ENCODE measurements at regions not wholly inside any gene's neighbourhood (a gene's known extent, or its start where the extent isn't known, plus 50 kb on each side); places are given as distances from the start of the nearest gene placed in this dataset.
A peak's percentile ranks its signal among the peaks of the same experiment; 100 is the strongest.

DNA sequence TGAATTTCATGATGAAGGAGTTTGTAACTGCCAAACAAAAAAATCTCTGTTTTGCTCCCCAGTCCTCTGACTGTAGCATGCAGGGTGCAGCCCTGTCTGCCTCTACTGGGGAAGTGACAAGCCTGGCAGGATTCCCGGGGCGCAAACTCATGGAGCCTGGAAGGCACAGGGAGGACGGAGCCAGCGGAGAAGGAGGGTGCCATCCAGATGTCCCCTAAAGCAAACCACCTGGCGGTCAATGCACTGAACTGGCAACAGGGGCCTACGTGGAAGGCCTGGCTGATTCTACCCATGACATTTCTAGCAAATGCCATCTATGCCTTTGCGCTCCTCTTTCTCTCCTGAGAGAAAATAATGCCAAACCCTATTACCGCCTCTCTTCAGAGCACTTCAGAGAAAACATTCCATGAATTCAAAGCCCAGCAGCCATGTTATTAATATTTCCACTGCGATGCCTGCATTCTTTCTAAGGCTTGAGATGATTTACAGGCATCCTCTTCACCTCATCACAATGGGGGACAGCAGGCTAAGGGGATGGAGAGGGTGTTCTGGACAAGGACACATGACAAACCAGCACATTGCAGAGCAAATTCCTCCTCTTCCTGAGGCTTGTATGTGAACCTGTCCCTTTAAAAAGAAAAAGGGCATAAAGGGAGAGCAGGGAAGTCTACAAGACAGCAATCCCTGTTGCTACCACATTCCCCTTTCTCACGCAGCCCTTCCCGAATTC, 329.3 kb upstream of the NOCT start:
- no peak for DNase-seq

DNA sequence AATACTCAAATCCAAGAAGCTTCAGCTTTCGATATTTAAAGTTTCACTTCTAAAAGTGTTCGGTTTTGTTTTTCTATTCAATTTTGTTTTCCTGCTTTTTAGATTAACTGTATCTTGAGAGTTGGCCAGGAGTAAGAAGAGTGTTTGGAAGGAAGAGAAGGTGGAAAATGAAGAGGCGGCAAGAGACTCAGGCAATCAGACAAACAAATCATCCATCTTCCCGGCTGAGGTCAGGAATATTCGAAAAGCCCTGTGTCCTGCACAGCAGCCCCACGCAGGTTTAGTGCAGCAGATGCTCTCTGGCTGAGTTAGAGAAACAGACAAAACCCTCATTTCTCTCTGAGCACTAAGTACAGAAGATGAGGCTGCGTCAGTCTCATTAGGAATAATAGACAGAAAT, 330.3 kb upstream of the NOCT start:
- DNase-seq = no peak

DNA sequence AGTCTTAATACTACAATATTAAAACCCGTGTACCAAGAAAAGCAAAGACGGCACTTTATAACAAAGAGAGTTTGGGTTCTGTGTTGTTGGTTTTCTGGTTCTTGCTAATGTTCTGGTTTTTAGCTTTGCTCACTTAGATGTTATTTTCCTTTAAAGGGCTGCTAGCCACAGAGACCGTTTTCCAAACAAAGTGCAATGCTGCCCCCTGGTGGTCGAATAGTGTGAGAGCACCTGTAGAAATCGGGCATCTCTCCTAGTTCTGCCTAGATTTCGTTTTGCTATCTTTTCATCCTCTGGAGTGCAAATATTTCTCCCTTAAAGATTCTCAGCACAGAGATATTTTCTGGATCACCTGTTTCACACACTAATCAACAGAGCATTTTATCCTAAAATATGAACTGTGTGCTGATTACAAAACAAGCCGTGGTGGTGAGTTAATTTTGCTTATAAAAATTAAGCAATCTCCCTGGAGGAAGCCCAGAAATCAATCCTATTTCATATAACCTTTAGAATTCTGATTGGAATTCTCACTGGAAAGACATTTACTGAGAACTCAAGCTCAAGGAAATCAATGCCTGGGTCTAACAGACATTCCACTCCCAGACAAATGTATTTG, 334.5 kb upstream of the NOCT start:
- peak; percentile 78 for DNase-seq

DNA sequence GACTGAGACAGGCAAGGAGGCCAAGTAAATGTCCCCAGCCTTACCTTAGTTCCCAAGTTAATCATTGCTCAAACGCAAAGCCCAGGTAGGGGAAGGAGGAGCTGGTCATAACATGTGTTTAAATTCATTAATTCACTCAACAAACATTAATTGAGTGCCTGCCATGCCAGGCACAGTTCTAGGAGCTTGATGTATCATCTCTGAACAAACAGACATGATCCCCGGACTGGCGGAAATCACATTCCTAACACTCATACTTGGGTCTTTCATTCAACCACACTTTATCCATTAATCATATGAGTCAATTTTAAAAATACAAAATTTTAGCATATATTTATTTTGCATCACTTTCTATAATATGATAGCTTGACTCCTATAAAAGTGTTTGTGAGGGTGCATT, 335.3 kb upstream of the NOCT start:
- no peak for DNase-seq

DNA sequence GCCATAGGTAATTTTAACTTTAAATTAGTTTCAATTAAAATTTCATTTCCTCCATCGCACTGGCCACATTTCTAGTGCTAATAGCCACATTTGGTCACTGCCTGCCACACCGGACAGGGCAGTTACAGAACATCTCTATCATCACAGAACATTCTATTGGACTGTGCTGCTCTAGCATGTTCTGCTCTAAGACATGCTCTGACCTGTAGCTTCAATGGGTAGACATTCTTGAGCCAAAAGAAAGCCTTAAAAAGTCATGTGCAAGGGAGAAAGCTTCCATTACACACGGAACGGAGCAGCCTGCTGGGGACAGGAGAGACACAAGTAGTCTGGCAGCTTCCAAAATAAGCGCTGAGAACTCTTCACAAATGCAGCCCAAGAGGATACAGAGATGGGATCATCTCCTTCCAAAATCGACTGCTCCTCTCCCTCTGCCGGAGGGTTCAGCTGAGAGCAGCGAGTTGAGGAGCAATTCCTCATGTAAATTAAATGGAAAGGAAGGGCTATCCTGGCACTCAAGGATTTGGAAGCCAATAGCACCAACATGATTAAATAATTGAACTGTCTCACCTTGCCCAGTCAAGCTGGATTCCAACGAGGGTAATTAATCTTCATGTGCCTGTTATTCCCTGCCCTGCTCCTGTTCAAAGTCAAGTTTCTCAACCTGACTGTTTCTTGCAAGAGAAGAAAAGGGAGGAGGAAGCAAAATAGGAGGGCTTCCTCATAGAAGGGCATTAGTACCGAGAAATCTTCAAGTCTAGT, 336.4 kb upstream of the NOCT start:
- no peak for DNase-seq

DNA sequence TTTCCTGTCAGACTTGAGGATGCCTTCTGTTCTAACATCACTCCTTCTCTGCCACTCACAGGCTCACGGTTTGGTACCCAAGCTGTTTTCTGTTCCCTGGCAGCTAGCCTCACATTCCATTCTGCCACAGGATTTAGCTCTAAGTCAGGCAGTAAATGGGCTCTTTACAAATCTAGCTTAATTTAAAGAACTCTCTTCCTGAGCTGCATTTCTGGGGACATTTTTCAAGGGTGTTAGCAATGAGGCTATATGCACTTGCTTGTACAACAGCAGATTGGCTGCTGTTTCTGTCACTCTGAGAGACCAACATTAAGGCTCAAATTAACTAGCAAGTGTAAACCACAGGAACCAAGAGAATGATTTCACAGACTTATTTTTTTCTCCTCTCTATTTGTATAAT, 337.8 kb upstream of the NOCT start:
- no peak for DNase-seq

DNA sequence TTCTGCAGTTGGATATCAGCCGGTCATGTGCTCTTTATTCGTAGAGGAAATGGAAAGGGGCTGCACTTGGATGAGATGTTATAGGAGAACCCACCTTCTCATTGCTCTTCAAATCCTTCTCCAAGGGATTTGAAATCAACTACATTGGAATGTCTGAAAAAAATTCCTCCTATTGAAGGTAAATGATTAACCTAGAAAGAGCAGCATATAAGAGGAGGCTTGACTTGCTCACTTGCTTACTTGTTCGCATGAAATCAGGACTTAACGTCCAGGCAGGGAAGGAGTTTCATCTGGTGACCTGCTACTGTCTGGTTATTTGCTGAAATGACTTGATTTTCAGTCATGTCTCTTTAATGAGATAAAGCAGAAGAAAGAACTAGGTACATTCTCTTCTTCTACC, 338.4 kb upstream of the NOCT start:
- no peak for DNase-seq

DNA sequence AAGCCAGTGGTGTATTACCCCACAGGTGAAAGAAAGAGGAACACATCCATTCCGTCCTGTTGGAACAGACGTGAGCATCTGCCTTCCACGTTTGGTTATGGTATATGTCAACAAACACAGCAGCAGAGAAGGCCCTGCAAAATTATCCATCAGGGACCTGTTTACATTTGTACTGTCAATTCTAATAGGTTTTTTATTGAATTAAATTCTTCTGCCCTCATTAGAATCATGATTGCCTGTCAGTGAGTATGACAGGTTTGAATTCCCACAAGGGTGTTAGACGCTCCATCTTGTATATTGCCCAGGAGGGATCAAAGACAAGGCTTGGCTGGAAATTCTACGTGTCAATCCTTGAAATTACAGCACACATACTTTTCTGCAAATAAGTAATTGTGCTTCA, 339.9 kb upstream of the NOCT start:
- DNase-seq = no peak

DNA sequence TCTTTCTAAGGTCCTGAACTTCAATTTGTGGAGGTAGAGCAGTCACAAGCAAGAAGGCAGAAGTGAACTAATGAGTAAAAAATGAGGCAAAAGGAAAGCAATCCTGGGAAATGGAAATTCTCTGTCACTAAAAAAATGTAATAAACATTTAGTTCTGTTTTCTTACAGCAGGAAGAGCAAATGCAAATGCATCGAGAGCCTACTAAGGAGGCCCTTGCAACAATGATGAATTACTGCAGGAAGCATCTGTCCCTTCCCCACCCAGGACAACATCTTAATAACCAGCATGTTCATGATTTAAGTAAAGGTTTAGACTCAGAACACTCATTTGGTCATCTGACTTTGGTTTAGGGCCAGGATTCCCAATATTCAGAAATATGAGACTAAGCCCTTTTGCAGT, 341.4 kb upstream of the NOCT start:
- DNase-seq = no peak

DNA sequence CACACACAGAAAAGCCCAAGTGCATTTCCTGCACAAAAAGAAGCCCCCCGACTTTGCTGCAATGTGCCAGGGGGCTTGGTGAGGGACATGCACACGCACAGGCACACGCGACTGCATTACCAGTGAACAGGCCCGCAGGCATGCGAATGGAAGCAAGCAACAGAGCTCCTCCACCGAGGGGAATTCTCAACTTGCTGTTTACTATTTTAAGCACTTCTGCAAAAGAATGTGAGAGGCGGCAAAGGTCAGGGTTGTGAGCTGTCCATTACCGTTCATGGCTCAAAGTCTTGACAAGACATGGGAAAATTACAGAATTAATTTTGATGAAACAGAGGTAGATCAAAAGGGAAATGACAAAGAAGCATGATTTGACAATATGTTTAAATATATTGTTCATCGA, 342.5 kb upstream of the NOCT start:
- no peak for DNase-seq

DNA sequence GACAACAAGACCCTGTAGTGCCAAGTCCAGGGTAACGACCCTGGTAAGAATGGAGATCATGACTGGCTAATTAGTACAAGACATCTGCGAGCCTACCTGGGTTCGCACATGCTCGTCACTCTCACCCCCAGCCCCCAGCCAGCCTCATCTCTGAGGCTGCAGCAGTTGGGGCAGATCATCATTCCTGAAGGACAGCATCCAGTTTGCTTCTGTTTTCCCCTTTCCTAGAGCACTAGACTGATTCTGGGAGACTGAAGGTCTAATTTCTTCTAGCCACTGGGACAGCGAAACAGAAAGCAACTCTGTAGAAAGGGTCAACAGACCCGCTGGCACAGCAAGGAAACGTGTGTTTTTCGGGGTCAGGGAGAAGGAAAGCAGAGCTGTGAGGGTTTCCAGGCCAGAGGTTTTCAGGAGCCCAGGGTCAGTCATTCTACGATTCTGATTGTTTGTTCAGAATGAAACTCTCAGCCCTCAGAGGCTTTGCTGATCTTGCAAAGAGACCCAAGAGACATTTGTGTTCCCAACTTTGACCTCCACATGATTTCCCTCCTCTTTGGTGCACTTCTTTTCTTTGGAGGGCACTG, 343.1 kb upstream of the NOCT start:
- no peak for DNase-seq

DNA sequence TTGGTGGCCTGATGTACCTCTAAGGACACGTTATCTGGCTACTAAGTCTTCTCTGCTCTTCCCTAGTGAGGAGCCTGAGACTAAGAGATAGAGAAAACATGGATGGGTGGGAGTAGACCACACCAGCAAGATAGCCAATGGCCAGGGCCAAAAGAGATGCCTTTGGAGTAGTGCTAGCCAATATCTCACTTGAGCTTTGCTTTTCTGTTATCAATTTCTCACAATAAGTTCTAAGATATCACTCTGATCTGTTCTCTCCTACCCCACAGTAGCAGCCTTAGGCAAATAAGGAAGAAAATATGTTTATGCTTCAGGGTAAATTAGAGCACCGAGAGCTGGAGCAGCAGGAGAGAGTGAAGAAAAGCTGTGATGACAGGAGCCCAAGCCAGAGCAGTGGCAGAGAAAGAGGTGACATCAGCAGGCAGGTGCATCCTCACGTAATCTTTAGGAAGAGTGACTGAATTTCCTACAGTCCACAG, 343.9 kb upstream of the NOCT start:
- no peak for DNase-seq

DNA sequence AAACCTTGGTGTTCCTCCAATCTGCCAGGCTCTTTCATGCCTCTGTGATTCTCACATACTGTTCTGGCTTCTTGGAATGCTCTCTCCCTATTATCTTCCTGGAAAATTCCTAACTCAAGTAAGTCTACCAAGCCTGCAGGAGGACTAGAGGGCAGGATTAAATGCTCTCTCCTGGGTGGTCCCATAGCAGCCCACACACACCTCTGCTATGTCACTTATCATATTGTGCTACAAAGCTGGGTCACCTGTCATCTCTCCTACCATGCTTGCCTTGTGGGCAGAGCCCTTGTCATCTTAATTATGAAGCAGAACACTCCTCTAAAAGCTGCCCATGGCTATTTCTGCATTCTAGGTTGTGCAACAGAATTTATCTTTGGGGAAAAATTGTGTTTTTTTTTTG, 344.5 kb upstream of the NOCT start:
- no peak for DNase-seq

DNA sequence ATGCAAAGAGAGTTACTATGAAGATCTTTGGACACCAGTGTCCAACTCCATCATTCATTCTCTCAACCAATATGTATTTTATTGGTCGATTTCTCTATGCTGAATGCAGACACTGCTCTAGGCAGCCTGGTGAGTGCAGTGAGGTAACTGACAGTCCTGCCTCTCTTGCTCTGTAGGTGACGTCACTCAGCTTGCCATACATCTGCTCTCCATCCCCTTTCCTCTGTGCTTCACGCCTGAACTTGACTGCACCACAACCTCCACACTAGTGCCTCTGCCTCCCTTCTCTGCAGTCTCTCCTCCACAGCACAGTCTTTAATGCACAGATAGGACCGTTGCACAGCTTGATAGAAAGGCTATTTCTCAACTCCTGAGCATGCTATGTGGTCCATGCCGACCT, 344.9 kb upstream of the NOCT start:
- no peak for DNase-seq

DNA sequence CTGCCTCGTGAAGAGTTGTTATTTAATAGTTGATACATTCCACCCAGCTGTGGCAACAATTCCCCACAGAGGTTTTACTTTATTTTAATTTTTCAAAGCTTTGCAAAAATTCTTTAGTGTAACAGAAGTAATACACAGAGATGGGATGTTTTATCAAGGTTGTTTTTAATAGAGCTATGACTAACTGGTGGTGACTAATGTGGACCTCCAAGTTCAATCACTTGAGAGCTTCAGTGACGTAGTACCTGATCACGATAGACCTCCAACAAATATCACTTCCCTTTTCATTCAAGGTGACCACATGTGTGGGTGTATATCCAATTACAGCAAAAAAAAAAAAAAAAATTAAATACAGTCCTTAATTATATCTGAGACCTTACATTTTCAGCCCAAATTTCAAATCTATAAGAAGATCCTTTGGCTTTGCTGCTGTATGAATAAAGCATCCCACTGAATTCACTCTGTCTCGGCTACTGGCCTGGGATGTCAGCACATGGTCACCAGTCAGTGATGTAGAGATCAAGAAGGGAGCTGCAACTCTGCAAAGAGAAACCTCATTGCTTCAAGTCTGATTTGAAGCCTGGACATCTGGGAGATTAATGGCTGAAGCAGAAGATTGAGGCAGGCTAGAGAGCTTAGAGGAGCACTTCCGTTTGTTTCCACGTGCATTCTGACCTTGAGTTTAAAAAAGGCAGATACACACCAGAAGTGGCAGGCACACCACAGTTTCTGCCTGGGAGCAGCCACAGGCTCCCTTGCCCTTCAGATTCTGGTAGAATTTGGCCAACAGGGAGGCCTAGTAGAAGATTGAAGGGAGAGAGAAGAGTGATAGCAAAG, 345.9 kb upstream of the NOCT start:
- no peak for DNase-seq

DNA sequence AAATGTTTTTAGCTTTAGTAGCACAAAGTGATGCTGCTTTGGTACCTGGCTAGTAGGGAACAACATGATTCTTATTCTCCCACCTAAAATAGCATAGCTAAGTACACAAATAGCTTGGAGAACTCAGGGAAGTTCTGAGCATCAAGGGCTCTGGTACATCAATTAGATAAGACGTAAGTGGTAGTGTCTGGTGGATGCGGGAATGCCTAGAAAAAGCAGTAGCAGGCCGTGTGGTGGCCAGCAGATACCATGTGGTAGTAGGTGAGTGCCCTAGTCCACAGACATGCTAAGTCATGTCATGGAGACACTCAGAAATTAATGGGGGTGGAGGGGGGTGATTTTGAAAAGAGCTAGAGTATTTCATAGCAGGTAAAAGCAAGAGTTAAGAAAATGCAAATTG, 347.3 kb upstream of the NOCT start:
- no peak for DNase-seq

DNA sequence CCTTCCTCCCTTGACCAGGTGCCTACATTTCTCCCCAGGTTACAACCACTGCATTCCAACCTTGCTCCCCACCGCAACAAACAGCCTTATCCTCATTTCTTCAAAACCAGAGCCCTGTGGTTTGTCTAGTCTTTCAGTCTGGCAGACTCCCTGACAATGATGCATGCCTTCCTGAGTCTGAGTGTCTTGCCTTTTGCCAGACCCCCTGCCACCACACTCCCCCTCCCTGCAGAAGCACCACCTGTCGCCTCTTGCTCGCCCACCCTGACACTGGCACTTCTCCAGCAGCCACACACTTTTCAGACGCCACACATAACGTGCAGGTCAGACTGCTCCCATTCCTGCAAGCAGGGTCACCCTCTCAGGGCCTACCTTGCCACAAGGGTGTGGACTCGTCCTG, 349.2 kb upstream of the NOCT start:
- DNase-seq = no peak

DNA sequence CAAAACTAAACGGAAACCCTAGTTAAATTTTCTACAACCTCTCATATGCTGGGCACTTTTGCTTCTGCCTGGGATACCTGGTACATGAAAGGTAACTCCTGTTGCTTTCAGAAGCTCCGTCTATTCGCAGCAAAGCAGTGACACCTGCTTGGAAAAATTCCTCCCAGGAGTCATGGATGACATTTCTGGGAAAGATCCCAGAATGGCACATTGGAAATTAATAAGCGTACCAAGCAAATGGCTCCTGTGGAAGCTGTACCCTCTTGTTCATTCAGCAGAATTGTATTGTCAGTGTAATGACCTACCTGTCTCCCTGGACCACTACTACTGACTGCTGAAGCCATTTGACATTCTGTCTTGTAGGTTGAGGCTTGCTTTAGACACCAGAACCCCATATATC, 349.7 kb upstream of the NOCT start:
- no peak for DNase-seq

DNA sequence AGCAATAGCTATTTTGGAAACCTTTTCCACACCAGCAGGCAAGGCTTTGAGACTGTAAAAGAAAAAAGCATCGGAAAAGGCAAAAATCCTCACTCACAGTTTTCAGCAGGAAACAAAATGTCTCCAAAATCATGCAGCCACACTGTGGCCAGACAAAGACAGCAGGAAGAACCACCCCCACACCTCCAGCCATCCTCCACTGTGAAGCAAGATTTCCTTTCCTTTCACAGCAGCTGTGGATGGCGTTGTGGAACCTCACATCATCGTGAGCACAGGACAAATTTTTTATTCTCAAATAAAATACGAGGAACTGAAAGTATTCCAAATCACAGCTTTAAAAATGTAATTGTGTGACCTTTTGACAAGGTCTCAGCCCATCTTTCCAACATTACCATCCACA, 351.7 kb upstream of the NOCT start:
- DNase-seq = no peak

DNA sequence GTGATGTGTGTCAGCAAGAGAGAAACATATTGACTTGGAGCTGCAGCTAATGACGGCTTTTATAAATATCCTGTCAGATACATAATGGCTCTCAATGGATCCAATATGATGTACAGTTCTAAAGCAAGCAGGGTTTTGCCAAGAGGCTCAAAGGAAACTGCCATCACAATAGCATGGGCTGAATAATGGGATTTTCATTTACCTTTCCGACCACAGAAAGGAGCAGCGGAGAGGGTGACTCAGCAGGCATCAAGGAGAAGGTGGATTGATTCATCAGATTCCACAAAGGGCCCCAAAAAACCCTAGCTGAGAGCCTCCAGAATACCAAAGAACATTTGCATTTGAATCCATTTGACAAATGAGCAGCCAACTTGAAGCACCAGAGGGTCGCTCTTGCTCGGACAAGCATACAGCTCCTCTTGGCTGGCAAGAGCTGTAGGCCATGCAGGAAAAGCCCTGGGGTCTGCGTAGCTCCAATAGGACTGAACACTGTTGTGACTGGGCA, 355.7 kb upstream of the NOCT start:
- no peak for DNase-seq

DNA sequence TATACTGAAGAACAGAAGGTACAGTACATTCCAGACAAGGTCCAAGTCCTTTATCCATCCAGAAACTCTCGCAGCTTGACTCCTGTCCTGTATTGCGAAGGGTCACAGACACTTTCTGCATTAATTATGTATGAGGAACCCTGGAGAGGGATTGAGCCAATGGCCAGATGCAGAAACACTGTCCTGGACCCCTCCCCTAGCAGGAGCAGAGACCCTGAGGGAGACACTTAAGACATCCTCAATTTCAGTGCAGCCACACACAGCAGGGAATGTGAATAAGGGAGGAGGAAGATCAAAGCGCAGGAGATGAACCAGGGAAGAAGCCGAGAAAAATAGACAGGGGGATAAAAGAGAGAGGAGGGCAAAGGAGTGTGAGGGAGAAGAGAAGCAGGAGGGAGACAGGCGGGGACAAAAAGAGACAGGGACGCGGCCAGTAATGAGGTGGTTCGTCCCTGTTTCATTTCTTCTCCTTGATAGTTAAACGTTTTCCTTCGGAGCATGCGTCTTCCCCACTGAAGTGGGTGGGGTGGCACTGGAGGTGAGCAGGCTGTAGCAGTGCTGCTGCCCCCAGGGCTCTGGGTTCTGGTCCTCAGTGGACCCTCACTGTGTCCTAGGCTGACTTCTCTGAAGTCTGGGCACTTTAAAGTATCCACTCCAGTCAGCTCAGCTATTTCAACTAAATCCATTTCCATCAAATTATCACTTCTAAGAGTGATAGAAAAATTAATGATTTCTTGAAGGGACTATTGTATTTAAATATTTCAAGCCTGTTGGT, 356.4 kb upstream of the NOCT start:
- no peak for DNase-seq

DNA sequence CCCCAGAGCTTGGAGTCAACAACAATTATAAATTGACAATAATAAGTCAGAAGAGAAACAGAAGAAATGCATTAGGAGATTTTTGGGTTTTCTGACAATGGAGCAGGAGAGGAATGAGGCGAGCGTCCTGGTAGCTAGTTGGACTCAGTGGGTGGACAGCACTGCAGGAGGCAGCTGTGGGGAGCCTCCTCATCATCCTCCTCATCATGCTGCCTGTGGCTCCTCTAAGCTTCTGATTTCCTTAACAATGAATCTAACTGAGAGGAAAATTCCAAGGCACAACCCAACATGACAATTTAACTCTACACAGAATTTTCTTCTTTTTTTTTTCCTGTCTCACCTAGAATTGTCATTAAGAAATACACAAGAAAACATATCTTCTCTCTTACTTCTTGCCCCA, 357.1 kb upstream of the NOCT start:
- no peak for DNase-seq
